NCI-H345 (cell line): ENCODE measurements at regions not wholly inside any gene's neighbourhood (a gene's known extent, or its start where the extent isn't known, plus 50 kb on each side); places are given as distances from the start of the nearest gene placed in this dataset.

ENCODE experiments used
- DNase-seq: peaks from one replicate; lab custom pipeline; 2025; lab: John Stamatoyannopoulos, UW

DNA sequence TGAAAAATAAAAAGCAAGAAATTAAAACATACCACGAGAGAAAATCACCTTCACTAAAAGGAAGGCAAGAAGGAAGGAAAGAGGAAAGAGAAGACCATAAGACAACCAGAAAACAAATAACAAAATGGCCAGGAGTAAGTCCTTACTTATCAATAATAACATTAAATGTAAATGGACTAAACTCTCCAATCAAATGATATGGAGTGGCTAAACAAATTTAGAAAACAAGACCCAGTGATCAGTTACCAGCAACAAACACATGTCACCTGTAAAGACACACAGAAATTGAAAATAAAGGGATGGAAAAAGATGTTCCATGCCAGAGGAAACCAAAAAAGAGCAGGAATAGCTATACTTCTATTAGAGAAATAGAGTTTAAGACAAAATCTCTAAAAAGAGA is 85.0 kb upstream of the SLC38A4 start:
- no peak for DNase-seq

GRCh38 chr12:46914336-46914735 is 88.5 kb upstream of the SLC38A4 start:
- no peak for DNase-seq

- DNase-seq: no peak
Measured at GRCh38 chr12:46915082-46915481, 89.3 kb upstream of the SLC38A4 start.

GRCh38 chr12:46915836-46916235 is 90.0 kb upstream of the SLC38A4 start:
- no peak for DNase-seq

- no peak for DNase-seq
Measured at GRCh38 chr12:46916796-46917419, 91.1 kb upstream of the SLC38A4 start.

DNA sequence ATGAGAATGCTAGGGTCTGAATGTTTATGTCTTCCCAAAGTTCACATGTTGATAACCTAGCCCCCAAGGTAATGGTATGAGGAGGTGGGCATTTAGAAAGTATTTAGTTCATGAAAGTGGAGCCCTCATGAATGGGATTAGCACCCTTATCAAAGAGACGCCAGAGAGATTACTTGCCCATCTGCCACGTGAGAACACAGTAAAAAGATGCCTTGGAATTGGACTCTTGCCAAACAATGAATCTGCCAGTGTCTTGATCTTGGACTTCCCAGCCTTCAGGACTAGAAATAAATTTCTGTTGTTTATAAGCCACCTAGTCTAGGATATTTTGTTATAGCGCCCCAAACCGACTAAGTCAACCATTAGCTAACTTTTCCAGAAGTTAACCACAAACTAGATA is 92.0 kb upstream of the SLC38A4 start:
- DNase-seq: no peak

DNA sequence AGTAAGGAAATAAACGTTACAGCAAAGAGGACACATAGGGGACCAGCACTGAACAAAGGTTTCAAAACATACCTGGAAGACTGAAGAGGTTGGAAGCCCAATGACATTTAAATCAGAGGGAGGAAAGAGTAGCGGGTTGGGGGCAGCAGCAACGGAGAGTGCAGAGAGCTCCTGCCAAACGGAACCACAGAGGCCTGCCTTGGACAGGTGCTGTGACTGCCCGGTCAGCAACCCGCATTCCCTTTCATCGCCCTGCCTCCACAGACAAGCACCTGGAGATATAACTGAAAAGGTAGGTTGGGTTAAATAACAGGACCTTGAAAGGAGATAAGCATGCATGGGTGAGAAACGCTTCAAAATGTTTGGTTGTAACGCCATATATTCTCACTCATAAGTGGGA is 92.8 kb upstream of the SLC38A4 start:
- no peak for DNase-seq

GRCh38 chr12:46919666-46920400 is 94.0 kb upstream of the SLC38A4 start:
- no peak for DNase-seq

GRCh38 chr12:46920499-46920898 is 94.7 kb upstream of the SLC38A4 start:
- no peak for DNase-seq

- no peak for DNase-seq
Measured at GRCh38 chr12:46921048-46921763, 95.4 kb upstream of the SLC38A4 start.

- no peak for DNase-seq
Measured at GRCh38 chr12:46921764-46922133, 96.0 kb upstream of the SLC38A4 start.

DNA sequence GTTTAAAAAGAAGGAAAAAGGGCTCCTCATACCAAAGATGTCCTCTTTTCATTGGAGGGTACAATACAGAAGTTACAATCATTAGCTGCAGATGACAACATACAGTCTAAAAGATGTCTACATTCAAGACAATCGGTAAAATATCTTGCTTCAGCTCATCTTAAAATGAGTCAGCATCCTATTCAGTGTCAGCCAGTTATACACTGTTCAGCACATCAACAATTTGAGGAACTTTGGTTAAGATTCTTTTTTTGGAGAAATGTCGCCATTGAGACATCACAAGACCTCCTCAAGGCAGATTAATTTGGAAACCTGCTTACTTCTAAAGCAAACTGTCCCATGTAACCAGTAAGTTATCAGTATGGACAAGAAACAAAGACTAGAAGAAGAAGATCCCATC is 100.7 kb upstream of the SLC38A4 start:
- DNase-seq: no peak

DNA sequence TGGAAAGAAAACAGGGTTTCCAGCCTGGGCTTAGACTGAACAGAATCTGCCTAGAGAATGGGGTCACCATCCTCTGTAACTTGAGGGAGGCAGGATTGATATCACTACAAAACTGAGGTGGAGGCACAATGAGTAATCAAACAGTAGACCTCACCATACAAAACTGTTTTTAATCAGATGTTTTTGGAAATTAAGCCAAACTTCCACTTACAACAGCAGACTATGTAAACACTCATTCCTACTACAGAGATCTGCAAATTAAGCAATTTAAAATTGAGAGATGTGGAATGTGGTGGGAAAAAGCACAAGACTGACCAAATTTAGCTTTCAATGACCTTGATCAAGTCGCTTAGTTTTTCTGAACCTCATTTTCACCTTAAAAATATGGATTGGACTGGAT is 104.3 kb upstream of the SLC38A4 start:
- no peak for DNase-seq

DNA sequence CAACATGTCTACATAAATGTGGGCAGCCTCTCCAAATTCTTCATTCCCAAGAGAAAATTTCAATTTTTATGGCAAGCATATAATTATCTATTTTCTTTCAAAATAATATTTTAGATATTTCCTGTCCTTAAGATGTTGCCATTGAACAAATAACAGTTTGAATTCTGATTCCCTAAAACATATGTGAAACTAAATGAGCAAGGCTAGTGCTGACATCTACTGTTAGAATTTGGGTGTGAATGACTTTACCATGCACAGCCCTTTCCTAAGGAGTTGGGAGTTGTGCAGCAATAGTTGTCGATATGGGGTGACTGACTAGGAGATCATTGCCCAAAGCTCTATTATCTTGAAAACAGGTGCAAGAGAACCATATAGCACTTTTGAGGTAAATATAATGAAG is 108.2 kb upstream of the SLC38A4 start:
- no peak for DNase-seq

DNA sequence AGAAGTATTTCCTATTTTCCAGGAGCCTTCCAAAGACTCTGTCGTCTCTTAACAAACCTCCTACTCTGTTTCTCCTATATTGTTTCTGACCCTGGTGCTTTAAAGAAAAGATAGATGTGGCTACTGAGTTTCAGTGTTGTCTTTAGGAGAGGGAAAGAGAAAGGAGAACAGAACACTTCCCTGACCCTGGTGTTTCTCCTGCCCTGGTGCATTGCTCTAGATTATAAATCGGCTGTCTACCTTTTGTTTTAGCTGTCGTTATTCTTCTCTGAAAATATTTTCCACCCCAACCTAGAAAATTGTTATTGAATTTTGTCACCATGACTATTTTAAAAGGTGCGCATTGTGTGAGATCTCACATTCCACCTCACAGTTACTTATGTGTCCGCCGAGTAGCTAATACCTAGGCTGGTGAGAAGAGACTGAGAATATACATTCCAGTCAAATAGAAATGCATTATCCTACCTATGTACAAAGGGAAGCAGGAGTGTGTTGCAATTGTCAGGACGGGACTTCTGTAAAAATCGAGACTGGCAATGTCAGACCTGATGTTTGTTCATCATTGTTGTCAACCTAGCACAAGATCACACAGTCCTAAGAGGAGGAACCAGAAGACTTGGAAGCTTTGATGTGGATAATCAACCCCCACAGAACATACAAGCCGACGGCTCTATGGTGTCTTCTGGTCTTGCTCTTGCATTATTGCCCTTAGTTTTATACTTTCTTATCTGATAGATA is 108.7 kb upstream of the SLC38A4 start:
- no peak for DNase-seq

- no peak for DNase-seq
Measured at GRCh38 chr12:46935271-46935847, 109.6 kb upstream of the SLC38A4 start.

DNA sequence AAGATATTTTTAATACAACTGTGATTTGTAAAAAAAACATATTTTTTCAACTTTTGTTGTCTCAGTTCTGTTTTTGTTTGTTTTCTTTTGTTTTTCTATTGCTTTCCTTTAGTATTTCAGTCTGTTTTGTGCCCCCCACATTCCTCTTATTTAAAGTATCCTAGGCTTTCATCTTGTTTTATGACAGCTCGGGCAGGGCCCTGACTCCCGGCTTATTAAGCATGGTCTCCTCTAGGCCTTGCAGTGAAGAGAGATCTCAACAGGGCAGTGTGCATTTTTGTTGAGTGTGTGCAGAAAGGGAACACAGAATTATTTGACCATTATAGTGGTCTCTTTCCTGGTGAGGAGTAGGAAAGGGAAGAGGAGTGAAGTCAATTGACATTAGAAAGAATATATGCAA is 110.2 kb upstream of the SLC38A4 start:
- DNase-seq: no peak

- DNase-seq: no peak
Measured at GRCh38 chr12:46938071-46938678, 112.4 kb upstream of the SLC38A4 start.

DNA sequence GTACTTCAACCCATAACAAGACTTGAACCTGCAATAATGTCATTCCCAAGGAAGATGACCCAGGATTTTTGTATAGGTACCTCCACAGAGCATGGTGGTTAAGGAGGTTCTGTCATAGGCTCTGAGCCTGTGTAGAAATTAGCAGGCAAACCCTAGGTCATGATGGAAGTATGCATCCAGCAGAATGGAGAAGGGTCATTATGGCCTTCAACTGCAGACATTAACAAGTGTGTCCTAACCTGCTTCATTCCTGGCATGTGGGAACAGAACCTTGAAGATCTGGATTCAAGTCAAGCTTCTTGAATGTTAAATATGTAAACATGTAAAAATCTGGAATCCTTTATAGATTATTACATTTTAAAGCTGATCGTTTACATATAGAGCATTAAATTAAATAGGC is 116.2 kb upstream of the SLC38A4 start:
- DNase-seq: no peak

DNA sequence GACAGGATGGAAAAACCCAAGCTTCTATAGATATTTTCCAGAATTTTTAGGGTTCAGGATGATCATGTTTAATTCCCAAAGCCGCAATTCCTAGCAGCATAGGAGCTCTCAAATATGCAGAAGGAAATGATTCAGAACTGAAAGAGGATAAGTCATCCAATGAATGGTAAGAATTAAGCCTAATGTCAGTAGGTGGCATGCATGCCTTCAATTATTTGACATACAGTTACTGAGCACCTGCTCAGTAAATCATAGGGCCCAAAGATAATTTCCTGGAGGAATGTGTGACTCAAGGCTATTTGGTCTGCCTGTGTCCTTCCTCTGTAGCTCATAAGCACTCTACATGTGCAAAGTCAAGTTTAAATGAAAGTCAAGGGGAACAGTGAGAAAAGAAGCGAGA is 116.8 kb upstream of the SLC38A4 start:
- DNase-seq: no peak

- no peak for DNase-seq
Measured at GRCh38 chr12:46944088-46944487, 118.3 kb upstream of the SLC38A4 start.

- DNase-seq: no peak
Measured at GRCh38 chr12:46944771-46945170, 119.0 kb upstream of the SLC38A4 start.
